Activated CD8-positive, alpha-beta memory T cell treated with anti-CD3 and anti-CD28 coated beads for 48 hours (primary cell): ENCODE measurements at regions not wholly inside any gene's neighbourhood (a gene's known extent, or its start where the extent isn't known, plus 50 kb on each side); places are given as distances from the start of the nearest gene placed in this dataset.

Source experiments
- DNase-seq, 3 experiments: peaks; one replicate each; pipeline ENCODE4 v3.0.0-alpha.2; 2020; ENCODE audit warnings: low read depth in 2 of 3, low spot score in 2 of 3

GRCh38 chr2:236673126-236673822 is 103.6 kb downstream of the ACKR3 start:
- DNase-seq: no peak

GRCh38 chr2:236673823-236674185 is 104.2 kb downstream of the ACKR3 start:
- no peak for DNase-seq

- DNase-seq: no peak
These were observed 104.6 kb downstream of the ACKR3 start for GRCh38 chr2:236674238-236674637.

GRCh38 chr2:236674646-236675045 is 105.0 kb downstream of the ACKR3 start:
- no peak for DNase-seq

GRCh38 chr2:236675051-236675450 is 105.4 kb downstream of the ACKR3 start:
- no peak for DNase-seq

GRCh38 chr2:236675526-236675925 is 105.9 kb downstream of the ACKR3 start:
- no peak for DNase-seq

GRCh38 chr2:236676136-236676873 is 106.7 kb downstream of the ACKR3 start:
- no peak for DNase-seq

- no peak for DNase-seq
These were observed 107.7 kb downstream of the ACKR3 start for GRCh38 chr2:236677368-236677767.

- DNase-seq: no peak
These were observed 108.8 kb downstream of the ACKR3 start for GRCh38 chr2:236678307-236678975.

- no peak for DNase-seq
These were observed 110.5 kb downstream of the ACKR3 start for GRCh38 chr2:236679884-236680860.

GRCh38 chr2:236682651-236683422 is 113.2 kb downstream of the ACKR3 start:
- no peak for DNase-seq

GRCh38 chr2:236684504-236685256 is 115.1 kb downstream of the ACKR3 start:
- DNase-seq: no peak

- DNase-seq: no peak
These were observed 115.7 kb downstream of the ACKR3 start for GRCh38 chr2:236685361-236685760.

GRCh38 chr2:236685979-236686520 is 116.4 kb downstream of the ACKR3 start:
- DNase-seq: no peak

- no peak for DNase-seq
These were observed 116.9 kb downstream of the ACKR3 start for GRCh38 chr2:236686561-236686960.

GRCh38 chr2:236687296-236687965 is 117.8 kb downstream of the ACKR3 start:
- DNase-seq: no peak

- no peak for DNase-seq
These were observed 118.5 kb downstream of the ACKR3 start for GRCh38 chr2:236688157-236688556.

- DNase-seq: no peak
These were observed 119.2 kb downstream of the ACKR3 start for GRCh38 chr2:236688563-236689392.
